Body of pancreas (tissue), 4 donors: ENCODE measurements at regions not wholly inside any gene's neighbourhood (a gene's known extent, or its start where the extent isn't known, plus 50 kb on each side); places are given as distances from the start of the nearest gene placed in this dataset.

Source experiments
- ATAC-seq: fragments of 150-250 bp; one replicate; pipeline ENCODE4 v1.9.1; 2016
- DNase-seq, 4 donors: peaks; one replicate each; pipeline ENCODE4 v3.0.0-alpha.2; 2019
- H3K27ac ChIP-seq, 4 donors: fragments of 200-600 bp; sonication (generic); 1 replicate in 3 of 4; 2 replicates in 1 of 4; pipeline versions ENCODE4 v1.5.1 to v1.6.1; 2016 to 2019; ENCODE audit warnings: mild to moderate bottlenecking in 1 of 4, mixed read lengths in 1 of 4, moderate library complexity in 1 of 4
- H3K27me3 ChIP-seq, 2 donors: fragments of 200-600 bp; sonication (generic); one replicate each; pipeline ENCODE4 v1.6.0; 2016; ENCODE audit warnings: mild to moderate bottlenecking in 1 of 2
- H3K36me3 ChIP-seq, 2 donors: fragments of 200-600 bp; sonication (generic); replicated peaks in 1 of 2; 2 replicates each; pipeline ENCODE4 v1.5.1; 2016; ENCODE audit warnings: low read depth in 2 of 2; ENCODE audit not compliant: insufficient read depth in 1 of 2
- H3K4me1 ChIP-seq: fragments of 200-600 bp; sonication (generic); one replicate; pipeline ENCODE4 v1.6.0; 2016
- H3K4me3 ChIP-seq, 2 donors: fragments of 200-600 bp; sonication (generic); 1 replicate in 1 of 2; 2 replicates in 1 of 2; pipeline ENCODE4 v1.5.1; 2016 to 2019
- H3K9me3 ChIP-seq, 3 donors: fragments of 200-600 bp; sonication (generic); 1 replicate in 2 of 3; 2 replicates in 1 of 3; pipeline ENCODE4 v1.5.1; 2016
- CTCF ChIP-seq, 7 experiments: fragments of 450-650 bp in 4 of 7; fragments of 200-600 bp in 3 of 7; sonication (generic) in 3 of 7; IDR thresholded peaks; one replicate each; pipeline ENCODE4 v1.5.1; 2016 to 2019; ENCODE audit warnings: antibody characterized with exemption in 7 of 7
- POLR2A ChIP-seq, 3 donors: fragments of 450-650 bp; IDR thresholded peaks; one replicate each; pipeline ENCODE4 v1.6.1; 2016; ENCODE audit warnings: antibody characterized with exemption in 3 of 3, mild to moderate bottlenecking in 2 of 3
- WGBS, 2 donors: methylation state at CpG; one replicate each; pipeline ENCODE4 v1.1.5; 2017; 5-methylcytosine and 5-hydroxymethylcytosine counted together
- intact Hi-C: fragments of 100-400 bp; cut with DNase I; formaldehyde crosslinking; loops from one replicate; pipeline ENCODE4 v1.15.1; 2023

- Histone ChIP-seq H3K4me1 (no peaks in the 10 kb centered on the region), H3K36me3 (no peaks in the 10 kb centered on the region), H3K4me3 (no peak overlapping the region), H3K27me3 (no peaks in the 10 kb centered on the region), H3K9me3 (no peaks in the 10 kb centered on the region), H3K27ac (no peak overlapping the region)
- intact Hi-C loops, result no loop called here
- ATAC-seq, result no peak
- 87 to 91% methylated on average over 5 of the region's 5 CpGs for WGBS, 2 donors
- TF ChIP-seq POLR2A (IDR thresholded peaks at IDR 0.05), result no peak
- no peak for TF ChIP-seq CTCF (IDR thresholded peaks at IDR 0.05)
- DNase-seq, result no peak
Measured at GRCh38 chr7:115721293-115722217, 309.0 kb downstream of the TFEC start.

- Histone ChIP-seq H3K27me3 (no peaks in the 10 kb centered on the region), H3K9me3 (no peaks in the 10 kb centered on the region), H3K4me3 (no peak overlapping the region), H3K4me1 (no peaks in the 10 kb centered on the region), H3K27ac (no peak overlapping the region), H3K36me3 (no peaks in the 10 kb centered on the region)
- DNase-seq (no peak), ATAC-seq (no peak)
- intact Hi-C loops, result no loop called here
- 75% methylated on average over 5 of the region's 5 CpGs for WGBS, 2 donors
- TF ChIP-seq POLR2A (IDR thresholded peaks at IDR 0.05), result no peak
- no peak for TF ChIP-seq CTCF (IDR thresholded peaks at IDR 0.05)
Measured at GRCh38 chr7:115719963-115720362, 310.6 kb downstream of the TFEC start.

DNA sequence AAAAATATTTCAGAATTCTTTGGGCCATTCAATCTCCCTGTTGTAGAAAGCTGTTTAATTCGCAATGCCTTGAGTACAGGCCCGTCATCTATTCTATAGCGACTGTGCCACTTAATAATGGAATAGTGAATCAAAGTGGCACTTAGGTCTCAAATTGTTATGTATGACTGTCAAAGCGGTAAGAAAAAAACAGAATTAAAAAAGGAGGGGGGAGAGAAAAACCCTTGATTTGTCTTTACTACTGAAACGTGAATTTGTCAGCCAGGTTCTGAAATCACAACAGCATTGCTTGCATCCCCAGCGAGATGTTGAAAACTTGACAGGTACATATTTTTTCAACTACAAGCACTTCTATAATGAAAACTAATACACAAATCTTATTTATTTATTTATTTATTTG, 320.9 kb downstream of the TFEC start:
- DNase-seq (no peak), ATAC-seq (no peak)
- H3K36me3 ChIP-seq, result no peaks in the 10 kb centered on the region
- no peaks in the 10 kb centered on the region for H3K9me3 ChIP-seq
- intact Hi-C loops, result no loop called here
- no peak for TF ChIP-seq CTCF (IDR thresholded peaks at IDR 0.05)
- no peak for TF ChIP-seq POLR2A (IDR thresholded peaks at IDR 0.05)
- H3K27ac ChIP-seq, result no peak overlapping the region
- peaks cover 4% of the 10 kb centered on the region for H3K4me1 ChIP-seq
- H3K27me3 ChIP-seq, result no peaks in the 10 kb centered on the region
- 87 to 92% methylated on average over 6 of the region's 6 CpGs for WGBS, 2 donors
- no peak overlapping the region for H3K4me3 ChIP-seq

DNA sequence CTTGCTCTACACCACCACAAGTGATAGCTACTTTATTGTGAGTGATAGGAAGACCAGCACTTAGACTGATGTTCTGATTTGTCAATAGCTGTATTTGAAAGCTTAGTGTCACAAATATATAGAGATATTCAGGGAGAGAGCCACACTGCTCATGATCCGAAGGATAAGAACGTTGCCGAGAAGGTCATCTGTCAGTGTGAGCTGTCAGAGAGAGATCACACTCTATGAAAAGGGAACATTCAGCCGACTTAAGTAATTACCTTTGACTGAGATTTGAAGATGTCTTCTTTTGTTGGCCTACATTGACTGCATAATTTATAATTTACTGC, 322.6 kb downstream of the TFEC start:
- DNase-seq (no peak), ATAC-seq (no peak)
- Histone ChIP-seq H3K9me3 (no peaks in the 10 kb centered on the region), H3K4me1 (peaks cover 4% of the 10 kb centered on the region), H3K27ac (no peak overlapping the region), H3K36me3 (no peaks in the 10 kb centered on the region), H3K27me3 (no peaks in the 10 kb centered on the region), H3K4me3 (no peak overlapping the region)
- WGBS, 2 donors, result 49 to 58% methylated on average over 4 of the region's 4 CpGs
- TF ChIP-seq CTCF (IDR thresholded peaks at IDR 0.05) (no peak), POLR2A (IDR thresholded peaks at IDR 0.05) (no peak)
- intact Hi-C loops, result no loop called here
